HL-60 (cell line): ENCODE measurements at regions not wholly inside any gene's neighbourhood (a gene's known extent, or its start where the extent isn't known, plus 50 kb on each side); places are given as distances from the start of the nearest gene placed in this dataset.

Source experiments
- DNase-seq, 2 experiments: peaks; one replicate each; pipeline ENCODE4 v3.0.0-alpha.2; 2010 to 2020; ENCODE audit warnings: low read depth in 1 of 2, low spot score in 1 of 2
- H3K27ac ChIP-seq: fragments of 250-450 bp; sonication (Bioruptor Pico); replicated peaks from 2 replicates; pipeline ENCODE4 v1.5.1; 2020; ENCODE audit warnings: mild to moderate bottlenecking, moderate library complexity
- H3K27me3 ChIP-seq: fragments of 250-450 bp; sonication (Bioruptor Pico); 2 replicates; pipeline ENCODE4 v1.5.1; 2021; ENCODE audit warnings: mild to moderate bottlenecking, moderate library complexity; ENCODE audit not compliant: insufficient read depth, poor library complexity, severe bottlenecking
- H3K4me3 ChIP-seq: replicated peaks from 2 replicates; pipeline ENCODE4 v1.5.1; 2011; ENCODE audit warnings: mild to moderate bottlenecking, control low read depth, low read length; ENCODE audit not compliant: insufficient read depth
- CTCF ChIP-seq: IDR thresholded peaks from one replicate; pipeline ENCODE4 v1.5.1; 2011; ENCODE audit warnings: low read length, control low read depth, inconsistent platforms; ENCODE audit not compliant: insufficient read depth
- GABPA ChIP-seq: IDR thresholded peaks from 2 replicates; pipeline ENCODE4 v1.6.1; 2012; ENCODE audit warnings: low read depth
- POLR2AphosphoS5 ChIP-seq: IDR thresholded peaks from 2 replicates; pipeline ENCODE4 v1.6.1; 2012; ENCODE audit warnings: low read depth
- REST ChIP-seq: IDR thresholded peaks from 2 replicates; pipeline ENCODE4 v1.6.1; 2012; ENCODE audit warnings: low read depth; ENCODE audit not compliant: insufficient replicate concordance
- SPI1 ChIP-seq: IDR thresholded peaks from 2 replicates; pipeline ENCODE4 v1.6.1; 2012; ENCODE audit warnings: low read depth, mild to moderate bottlenecking, borderline replicate concordance

- DNase-seq: peak in 1 of 2 experiments; percentile 13
- Histone ChIP-seq H3K27me3 (no peaks in the 10 kb centered on the region), H3K4me3 (no peak overlapping the region), H3K27ac (no peak overlapping the region)
- no peak for TF ChIP-seq SPI1
These were observed 128.4 kb downstream of the RAP2B start for GRCh38 chr3:153290268-153291015.

- DNase-seq: peak; percentile 43 to 73
- no peak for TF ChIP-seq REST
- no peak for TF ChIP-seq POLR2AphosphoS5
- TF ChIP-seq SPI1: peak; percentile 36; the same call in 1 of the 2 replicates
- TF ChIP-seq GABPA: no peak
- TF ChIP-seq CTCF: peak; percentile 47
- H3K27ac ChIP-seq: peak overlapping the region; percentile 6; the same call in 1 of the 2 replicates
- no peak overlapping the region for H3K4me3 ChIP-seq
- H3K27me3 ChIP-seq: no peaks in the 10 kb centered on the region
These were observed 129.1 kb downstream of the RAP2B start for GRCh38 chr3:153291059-153291685.

GRCh38 chr3:153293265-153293664 lies 131.2 kb downstream of the RAP2B start:
- H3K27ac ChIP-seq: peak overlapping the region; percentile 75
- H3K4me3 ChIP-seq: no peak overlapping the region
- peak; percentile 41 to 52 for DNase-seq
- TF ChIP-seq REST: no peak
- TF ChIP-seq CTCF: no peak
- no peak for TF ChIP-seq GABPA
- TF ChIP-seq POLR2AphosphoS5: no peak
- TF ChIP-seq SPI1: no peak
- no peaks in the 10 kb centered on the region for H3K27me3 ChIP-seq

GRCh38 chr3:153295901-153296300 lies 133.9 kb downstream of the RAP2B start:
- TF ChIP-seq POLR2AphosphoS5 (no peak), CTCF (no peak), GABPA (no peak), SPI1 (no peak), REST (no peak)
- Histone ChIP-seq H3K4me3 (no peak overlapping the region), H3K27ac (no peak overlapping the region), H3K27me3 (no peaks in the 10 kb centered on the region)
- DNase-seq: no peak
